GM18511 (cell line): ENCODE measurements at regions not wholly inside any gene's neighbourhood (a gene's known extent, or its start where the extent isn't known, plus 50 kb on each side); places are given as distances from the start of the nearest gene placed in this dataset.
A peak's percentile ranks its signal among the peaks of the same experiment; 100 is the strongest.

ENCODE experiments used
- ATAC-seq: cut with Tn5 transposase; IDR thresholded peaks from one replicate; pipeline ENCODE4 v1.9.1; 2021; ENCODE audit warnings: mild to moderate bottlenecking, moderate library complexity; ENCODE audit not compliant: unreplicated experiment

DNA sequence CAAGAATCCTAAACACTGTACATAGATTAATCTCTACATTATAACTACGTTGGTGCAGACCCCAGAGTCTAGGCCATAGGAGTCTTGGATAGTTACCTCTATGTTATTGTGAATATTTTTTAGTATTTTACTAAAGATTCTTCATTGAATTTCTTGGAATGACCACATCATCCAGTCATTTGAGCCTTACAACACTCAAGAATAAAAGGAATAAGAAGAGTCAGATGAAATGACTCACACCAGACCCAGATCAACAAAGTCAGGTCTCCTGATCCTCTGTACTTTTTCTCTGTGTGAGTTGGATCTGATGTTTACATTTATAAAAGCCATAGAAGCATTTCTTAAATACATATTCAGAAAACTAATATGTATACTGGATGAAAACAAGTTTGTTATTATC lies 179.2 kb upstream of the ARHGAP20 start:
- ATAC-seq = no peak

DNA sequence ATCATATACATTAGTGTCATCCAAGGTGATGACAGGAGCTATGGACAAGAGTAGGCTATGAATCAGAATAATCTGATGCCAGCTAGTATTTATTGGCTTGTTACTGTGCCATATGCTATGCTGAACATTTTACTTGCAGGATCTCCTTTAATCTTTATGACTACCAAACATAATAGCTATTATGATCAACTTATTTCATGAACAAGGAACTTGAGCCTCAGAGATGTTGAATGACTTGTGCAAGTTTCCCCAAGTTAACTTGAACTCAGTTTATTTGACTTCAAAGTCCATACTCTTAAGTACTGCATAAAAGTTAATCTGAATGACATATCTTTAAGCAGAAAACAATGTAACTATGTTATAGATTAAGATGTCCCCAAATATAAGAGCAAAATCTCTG lies 178.8 kb upstream of the ARHGAP20 start:
- ATAC-seq = no peak

DNA sequence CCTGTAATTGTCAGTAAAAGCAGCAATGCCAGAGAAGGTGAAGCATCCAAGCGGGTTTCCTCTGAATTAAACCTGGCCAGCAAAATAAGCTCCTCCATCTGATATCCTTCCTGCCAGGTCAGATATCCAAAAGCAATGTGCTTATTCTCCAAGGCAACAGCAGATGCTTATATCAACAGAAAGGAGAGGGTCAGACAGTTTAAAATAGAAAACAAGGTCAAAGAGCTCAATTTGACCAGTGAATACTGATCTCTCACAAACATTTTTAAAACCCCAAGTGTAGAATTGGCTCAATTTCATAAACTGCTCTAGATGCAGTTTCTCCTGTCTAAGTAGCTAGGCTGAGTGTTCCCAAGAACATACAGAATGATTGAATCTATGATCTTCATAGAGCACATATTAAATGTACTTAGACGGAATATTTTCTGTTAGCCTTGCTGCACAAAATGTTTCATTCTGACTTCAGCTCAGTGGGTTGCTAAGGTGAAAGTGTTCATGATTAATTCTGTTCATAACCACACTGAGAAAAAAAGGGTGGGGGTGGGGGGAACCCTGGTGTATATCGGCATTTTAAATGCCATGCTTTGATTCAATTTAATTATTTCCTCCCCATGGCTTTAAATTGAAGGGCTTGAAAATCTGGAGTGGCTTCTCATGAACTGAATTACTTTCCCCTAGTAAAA lies 174.2 kb upstream of the ARHGAP20 start:
- ATAC-seq = no peak

GRCh38 chr11:110883256-110883655 lies 171.0 kb upstream of the ARHGAP20 start:
- ATAC-seq = no peak

- ATAC-seq = no peak
Measured at GRCh38 chr11:110878513-110878912, 166.3 kb upstream of the ARHGAP20 start.

GRCh38 chr11:110874437-110875030 lies 162.3 kb upstream of the ARHGAP20 start:
- no peak for ATAC-seq

DNA sequence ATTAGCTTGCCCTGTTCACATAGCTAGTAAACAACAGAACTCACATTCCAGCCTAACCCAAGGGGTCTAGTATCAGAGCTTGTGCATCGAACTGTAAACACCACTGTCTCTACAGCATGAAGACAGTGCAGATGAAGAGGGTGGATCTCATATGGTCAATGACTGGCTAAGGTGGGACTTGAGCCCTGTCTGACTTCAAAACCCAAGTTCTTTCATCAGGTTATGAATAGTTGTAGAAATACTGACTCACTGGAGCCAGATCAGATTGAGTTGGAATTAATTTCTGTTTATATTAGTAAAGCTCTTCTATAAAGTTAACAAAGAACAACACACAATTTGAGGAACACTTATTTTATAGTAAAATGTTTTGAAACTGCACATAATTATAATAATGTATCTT lies 161.7 kb upstream of the ARHGAP20 start:
- ATAC-seq = no peak

- ATAC-seq = no peak
Measured at GRCh38 chr11:110870816-110871522, 158.7 kb upstream of the ARHGAP20 start.

GRCh38 chr11:110867951-110868350 lies 155.7 kb upstream of the ARHGAP20 start:
- ATAC-seq = no peak

DNA sequence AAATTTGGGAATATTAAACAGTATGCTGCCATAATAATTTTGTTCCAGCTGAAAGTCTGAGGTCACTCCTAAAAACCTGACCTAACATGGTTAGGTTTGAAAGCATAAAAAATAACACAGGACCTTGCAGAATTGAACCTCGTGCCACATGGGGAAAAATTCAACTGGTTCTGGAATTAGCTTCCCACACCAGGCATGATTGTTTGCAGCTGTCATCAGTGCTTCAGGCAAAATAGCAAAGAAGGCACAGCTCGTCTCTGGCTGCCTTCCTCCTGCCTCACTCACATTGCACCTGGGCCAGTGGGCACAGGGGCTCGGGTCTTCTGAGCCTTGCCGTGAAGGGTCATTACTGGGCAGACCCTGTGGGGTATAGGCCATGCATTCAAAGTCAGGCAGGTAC lies 153.8 kb upstream of the ARHGAP20 start:
- ATAC-seq = no peak

DNA sequence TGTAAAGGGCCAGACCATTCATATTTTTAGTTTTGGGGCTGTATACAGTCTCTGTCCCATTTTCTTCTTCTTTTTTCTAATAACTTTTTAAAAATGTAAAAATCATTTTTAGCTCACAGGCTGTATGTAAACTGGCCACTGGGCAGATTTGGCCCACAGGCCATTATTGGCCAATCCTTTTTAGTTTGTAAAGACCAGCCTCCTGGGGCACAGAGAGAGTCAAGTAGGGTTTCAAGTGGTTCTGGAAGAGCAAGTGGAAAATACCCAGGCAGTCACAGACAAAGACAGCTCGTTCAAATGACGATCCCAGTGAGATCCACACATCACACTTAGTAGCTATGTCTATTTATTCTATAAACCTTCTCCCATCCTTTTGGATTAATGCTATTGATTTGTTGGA lies 150.2 kb upstream of the ARHGAP20 start:
- ATAC-seq = no peak

GRCh38 chr11:110860461-110860860 lies 148.2 kb upstream of the ARHGAP20 start:
- no peak for ATAC-seq

GRCh38 chr11:110859998-110860397 lies 147.8 kb upstream of the ARHGAP20 start:
- ATAC-seq = no peak

- no peak for ATAC-seq
Measured at GRCh38 chr11:110859240-110859840, 147.1 kb upstream of the ARHGAP20 start.

DNA sequence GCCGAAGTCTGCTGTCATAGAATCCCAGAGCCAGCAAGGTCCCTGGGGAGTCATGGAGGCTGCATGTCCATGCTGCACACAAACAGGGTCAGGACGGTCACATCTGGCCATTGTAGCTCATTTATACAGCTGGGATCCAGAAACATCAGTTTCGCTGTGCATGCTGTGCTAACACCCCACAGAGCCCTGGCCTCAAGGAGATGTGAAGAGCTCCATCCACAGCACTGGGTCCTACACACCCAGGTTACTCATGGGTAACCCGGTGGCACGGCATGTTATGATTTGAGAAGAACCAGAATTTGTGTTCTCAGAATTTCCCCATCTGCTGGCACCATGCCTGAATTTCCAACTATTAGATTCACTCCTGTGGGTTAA lies 146.3 kb upstream of the ARHGAP20 start:
- peak; percentile 59 for ATAC-seq

DNA sequence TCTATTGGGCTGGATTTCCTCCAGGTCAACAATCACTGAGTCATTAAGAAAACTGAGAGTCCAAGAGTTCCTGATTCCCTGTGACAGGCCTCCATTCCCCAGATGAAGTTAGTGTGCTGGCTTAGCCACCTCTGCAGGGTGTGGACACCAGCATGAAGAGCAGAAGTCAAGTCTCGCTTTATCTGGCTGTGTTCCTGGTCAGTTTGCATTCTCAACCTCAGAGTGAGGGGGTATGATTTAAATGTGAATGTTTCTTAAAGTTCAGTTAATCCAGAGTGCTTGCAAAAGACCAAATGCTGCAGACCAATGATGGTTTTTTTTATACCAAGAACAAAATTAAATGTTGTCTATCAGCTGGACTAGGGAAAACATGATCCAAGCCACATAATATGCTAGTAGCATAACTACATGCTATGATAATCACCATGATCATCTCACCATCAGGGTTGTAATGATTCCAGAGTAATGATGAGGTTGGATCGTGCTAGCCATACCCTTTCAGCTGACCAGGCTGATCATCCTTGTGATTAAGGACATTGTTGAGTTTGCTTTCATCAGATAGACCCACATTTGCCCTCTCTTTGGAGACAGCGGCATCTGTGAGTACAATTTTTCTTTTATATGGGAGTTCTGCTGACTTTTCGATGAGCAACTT lies 145.8 kb upstream of the ARHGAP20 start:
- ATAC-seq = peak; percentile 47

DNA sequence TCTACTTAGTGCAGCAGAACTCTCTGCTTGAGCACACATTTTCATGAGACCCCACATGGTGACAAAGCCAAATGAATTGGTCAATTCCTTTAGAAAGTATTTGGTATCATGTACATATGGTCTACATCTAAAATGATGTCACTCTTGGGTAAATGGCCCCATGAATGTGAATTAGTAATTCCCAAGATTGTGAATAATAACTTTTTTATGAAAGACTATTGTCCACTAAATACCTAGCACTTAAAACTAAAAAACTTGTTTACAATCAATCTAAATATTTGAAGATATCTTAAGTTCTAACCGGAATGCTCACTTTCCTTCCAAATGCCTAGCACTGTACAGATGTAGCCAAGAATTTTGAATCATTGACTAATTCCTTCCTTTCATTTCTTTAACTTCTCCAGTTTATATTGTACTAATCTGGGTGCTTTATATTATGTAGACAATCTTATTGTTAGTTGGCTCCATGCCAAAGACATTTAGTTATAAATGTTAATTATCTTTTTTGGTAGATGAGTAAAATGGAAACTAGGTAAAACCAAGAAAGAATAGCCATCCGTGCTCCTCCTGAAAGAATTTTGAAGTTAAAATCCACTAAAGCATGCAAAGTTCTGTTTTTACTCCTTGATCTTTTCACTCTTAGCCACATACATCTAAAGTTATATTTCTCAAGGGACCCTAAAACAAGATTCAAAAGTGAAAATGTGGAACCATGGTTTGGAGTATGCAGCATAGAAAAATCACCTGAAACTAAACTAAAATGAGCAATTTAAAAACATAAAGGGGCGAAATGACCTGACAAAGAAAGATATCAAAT lies 145.0 kb upstream of the ARHGAP20 start:
- peak; percentile 69 for ATAC-seq

DNA sequence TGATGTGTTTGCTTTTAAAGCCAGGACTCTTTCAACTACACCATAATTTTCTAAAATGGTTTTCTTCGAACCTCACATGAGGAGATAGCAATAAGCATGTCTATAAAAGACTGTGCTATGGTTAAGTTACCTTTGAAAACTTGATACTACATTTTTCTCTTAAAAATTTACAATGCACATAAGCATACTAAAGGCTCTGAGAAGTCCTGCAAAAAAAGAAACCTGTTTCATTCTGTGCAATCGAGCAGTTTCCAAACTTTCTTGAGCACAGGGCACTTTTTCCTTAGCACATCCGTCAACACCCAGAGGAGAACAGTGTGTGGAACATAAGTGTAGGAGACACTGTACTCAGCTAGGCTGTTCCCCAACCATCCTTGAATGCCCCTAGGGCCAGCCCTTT lies 144.1 kb upstream of the ARHGAP20 start:
- ATAC-seq = no peak

- no peak for ATAC-seq
Measured at GRCh38 chr11:110855191-110855590, 143.0 kb upstream of the ARHGAP20 start.

DNA sequence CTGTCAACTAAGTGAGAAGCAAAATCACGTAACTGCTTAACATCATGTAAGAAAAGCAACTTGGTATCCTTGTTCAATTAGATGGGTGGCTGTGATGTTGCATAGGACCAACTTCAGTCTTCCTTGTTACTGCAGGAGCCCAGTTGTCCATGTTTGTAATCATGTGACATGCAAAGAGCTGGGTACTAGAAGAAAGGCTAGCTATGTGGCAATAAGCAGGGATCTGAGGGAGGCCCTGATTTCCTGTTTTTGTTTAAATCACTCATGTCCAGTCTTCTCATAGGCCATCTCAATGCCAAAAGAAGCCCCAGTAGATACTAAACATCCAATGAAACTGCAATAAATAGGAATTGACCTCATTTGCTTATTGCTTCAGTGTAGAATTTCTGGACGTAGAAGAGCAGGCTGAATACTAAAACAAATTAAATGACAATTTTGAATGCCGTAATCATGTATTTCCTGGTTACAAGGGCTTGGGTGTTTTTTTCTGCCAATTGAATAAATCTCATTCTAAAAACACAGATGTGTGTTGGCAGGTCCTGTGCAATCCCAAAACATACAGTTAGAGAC lies 140.8 kb upstream of the ARHGAP20 start:
- no peak for ATAC-seq
